CD4-positive, alpha-beta T cell treated with Interleukin-6 at 100 ng/mL for 8 hours (primary cell): ENCODE measurements at regions not wholly inside any gene's neighbourhood (a gene's known extent, or its start where the extent isn't known, plus 50 kb on each side); places are given as distances from the start of the nearest gene placed in this dataset.

ENCODE experiments used
- DNase-seq: peaks from one replicate; pipeline ENCODE4 v3.0.0-alpha.2; 2020; ENCODE audit warnings: mixed read lengths, low spot score

DNA sequence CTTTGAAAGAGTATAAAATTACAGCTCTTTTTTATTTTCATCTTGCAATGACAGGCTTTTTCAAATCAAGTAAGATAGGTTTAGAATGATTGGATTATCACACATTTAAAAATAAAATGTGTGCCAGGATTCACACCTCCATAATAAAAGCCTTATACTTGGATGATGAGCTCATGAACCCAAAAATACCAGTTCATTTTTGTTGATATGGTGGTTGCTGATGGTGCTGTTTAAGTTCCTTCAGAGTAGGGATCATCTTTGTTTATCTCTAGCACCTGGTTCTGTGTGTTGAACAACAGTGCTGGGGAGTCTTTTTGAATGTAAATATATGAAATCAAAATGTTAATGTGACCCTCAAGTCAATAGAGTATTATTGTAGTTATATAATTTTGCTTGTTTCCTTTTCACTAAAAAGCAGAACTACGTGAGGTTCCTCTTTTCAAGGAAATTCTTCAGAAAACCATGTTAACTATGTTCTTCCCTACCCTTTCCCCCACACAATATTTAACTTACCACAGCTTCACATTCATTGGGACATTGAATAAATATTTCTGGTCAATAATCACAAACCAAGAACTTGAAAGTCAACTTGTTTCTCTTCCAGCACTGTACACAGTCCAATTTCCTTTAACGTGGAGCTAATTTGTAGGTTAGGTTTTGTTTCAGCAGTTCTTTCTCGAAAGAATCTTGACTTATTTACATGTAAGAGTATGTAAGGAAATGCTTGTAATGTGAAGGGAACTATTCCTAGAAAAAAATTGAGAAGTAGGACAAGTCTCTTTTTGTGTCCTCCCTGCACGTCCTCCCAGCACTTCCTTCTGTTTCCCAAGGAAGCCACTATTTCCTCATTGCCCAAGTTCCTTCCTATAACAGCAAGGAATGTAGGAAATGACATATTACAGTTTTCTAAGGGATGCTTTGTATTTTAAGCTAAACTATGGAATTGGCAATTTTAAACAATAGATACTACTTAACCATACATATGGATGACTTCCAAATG, 945.9 kb upstream of the CITED2 start:
- DNase-seq, result no peak

- DNase-seq, result no peak
Measured at GRCh38 chr6:140319209-140319608, 944.8 kb upstream of the CITED2 start.

- DNase-seq, result no peak
Measured at GRCh38 chr6:140318408-140318807, 944.0 kb upstream of the CITED2 start.

- DNase-seq, result no peak
Measured at GRCh38 chr6:140317950-140318349, 943.5 kb upstream of the CITED2 start.

DNA sequence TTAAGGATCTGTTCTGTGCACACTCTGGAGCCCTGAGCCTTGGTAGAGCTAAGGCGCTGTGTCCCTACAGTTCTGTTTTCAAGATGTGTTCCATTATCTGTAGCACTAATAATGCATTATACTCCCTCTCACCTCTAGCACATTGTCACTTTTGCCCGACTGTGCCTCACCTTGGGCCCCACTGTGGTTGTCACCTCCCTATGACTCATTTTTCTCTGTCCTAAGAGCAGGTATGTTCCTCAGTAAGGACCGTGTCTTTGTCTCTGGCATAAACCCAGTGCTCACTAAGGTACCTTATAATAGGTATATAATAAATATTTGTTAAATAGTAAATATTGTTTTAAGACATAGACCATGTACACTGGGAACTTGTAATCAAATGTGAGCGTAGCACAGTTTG, 942.5 kb upstream of the CITED2 start:
- DNase-seq, result no peak

DNA sequence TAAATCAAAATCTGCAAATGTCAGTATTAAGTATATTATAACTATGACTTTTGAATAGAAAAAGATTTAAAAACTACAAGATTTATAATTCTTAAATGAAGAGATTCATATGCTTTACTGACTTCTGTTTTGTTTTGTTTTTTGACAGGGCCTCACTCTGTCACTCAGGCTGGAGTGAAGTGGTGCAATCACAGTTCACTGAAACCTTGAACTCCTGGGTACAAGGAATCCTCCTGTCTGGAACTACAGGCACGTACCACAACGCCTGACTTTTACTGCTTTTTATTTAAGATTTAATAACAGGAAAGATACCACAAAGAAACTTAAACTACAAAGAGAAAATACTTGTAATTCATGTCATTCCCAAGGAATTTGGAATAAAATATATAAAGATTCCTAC, 940.2 kb upstream of the CITED2 start:
- DNase-seq, result no peak

DNA sequence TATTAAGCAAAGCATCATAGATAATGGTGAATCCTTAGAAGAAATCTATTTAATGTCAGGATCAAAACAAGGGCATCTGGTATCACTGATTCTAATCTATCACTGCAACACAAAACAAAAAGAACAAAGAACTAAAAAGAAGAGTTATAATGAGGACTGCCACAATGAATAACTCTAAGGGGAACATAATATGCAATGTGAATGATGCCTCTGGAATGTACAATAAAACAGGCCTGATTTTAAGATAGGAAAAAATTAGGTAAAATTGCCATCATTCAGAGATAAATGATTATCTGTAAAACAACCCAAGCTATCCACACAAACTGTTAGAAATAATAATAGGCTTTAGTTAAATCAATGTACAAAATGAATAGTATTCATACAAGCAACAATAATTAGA, 936.7 kb upstream of the CITED2 start:
- DNase-seq, result no peak

DNA sequence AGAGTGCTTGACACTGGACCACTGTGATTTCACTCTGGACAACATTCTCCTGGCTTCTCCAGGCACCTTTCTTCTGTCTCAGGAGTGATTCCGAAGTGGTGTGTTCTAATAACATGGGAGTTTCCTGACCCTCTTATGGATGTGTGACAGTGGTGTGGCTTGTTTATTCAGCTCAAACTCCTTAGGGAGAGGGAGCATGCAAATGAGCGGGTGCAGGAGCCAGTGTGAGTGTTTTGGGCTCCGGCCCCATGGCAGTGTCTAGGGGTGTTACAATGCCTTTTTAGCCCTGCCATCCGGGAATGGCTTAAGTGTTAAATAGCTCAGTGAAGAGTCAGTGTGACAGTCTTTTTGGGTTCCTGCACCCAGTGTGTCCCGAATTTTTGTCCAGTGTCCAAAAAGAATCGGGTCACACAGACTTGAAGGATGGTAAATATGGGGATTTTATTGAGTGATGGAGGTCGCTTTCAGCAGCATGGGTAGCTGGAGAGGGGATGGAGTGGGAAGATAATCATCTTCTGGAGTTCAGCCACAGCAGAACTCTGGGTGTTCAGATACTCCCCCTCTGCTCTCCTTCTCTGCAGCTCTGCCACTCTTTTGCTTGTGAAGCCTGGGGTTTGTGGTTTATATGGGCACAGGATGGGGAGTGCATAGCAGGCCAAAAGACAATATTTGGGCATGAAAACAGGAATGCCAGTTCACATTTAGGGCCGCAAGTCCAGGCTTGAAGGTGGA, 928.9 kb upstream of the CITED2 start:
- no peak for DNase-seq

- DNase-seq, result no peak
Measured at GRCh38 chr6:140300331-140300730, 925.9 kb upstream of the CITED2 start.

GRCh38 chr6:140289186-140289585, 914.7 kb upstream of the CITED2 start:
- no peak for DNase-seq

DNA sequence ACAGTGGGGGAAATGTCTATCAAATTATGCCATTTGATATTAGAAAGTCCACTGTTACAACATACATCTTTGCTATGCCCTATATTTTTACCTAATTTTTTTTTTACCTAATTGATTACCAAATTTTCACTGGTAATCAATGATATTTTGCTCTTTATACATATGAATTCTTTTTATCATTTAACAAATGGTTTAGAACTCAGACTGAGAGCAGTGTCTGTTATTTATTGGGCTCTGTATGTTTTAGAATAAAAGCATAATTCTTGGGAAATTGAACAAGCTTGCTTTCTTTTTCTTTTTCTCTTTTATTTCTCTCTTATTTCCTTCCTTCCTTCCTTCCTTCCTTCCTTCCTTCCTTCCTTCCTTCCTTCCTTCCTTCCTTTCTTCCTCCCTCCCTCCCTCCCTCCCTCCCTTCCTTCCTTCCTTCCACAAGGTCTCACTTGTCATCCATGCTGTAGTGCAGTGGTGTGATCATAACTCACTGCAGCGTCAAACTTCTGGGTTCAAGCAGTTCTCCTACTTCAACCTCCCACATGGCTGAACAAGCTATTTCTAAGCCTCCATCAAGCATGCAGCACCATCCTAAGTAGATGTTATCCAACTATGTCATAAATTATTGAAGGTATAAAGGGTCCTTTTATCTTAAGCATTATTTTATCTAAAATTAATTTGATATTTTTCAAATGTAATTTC, 911.7 kb upstream of the CITED2 start:
- no peak for DNase-seq

DNA sequence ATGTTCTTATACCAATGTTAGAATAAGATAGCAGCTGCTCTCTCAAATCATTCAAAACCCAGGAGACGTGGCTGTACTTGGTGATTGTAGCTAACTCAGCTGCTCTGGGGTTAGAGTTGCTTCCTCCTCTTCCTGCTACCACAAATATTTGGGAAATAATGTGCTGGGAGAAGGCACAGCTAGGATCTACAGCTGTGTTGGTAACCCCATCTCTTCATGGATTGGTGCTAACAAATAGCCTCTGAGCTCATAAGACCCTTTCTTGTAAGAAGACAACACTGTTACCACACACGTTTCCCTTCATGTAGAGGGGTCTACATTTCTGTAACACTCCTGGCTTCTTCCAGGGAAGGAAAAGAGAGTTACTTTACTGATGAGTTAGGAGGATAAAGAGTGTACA, 911.0 kb upstream of the CITED2 start:
- DNase-seq, result no peak

- DNase-seq, result no peak
Measured at GRCh38 chr6:140284871-140285270, 910.4 kb upstream of the CITED2 start.

GRCh38 chr6:140283197-140283596, 908.7 kb upstream of the CITED2 start:
- DNase-seq, result no peak

DNA sequence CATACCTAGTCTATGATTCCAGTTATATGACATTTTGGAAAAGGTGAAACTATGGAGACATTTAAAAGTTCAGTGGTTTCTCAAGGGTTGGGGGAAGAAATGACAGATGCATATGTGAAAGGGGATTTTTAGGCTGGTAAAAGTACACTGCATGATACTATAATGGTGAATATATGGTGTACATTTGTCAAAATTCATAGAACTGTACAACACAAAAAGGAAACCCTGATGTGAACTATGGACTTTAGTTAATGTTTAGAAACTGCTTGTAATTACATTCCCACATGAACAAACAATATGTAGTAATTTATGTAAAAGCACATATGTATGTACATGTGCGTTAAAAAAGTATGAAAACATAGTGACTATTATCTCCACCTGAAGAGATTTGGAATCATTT, 907.3 kb upstream of the CITED2 start:
- no peak for DNase-seq

- DNase-seq, result no peak
Measured at GRCh38 chr6:140281236-140281635, 906.8 kb upstream of the CITED2 start.

DNA sequence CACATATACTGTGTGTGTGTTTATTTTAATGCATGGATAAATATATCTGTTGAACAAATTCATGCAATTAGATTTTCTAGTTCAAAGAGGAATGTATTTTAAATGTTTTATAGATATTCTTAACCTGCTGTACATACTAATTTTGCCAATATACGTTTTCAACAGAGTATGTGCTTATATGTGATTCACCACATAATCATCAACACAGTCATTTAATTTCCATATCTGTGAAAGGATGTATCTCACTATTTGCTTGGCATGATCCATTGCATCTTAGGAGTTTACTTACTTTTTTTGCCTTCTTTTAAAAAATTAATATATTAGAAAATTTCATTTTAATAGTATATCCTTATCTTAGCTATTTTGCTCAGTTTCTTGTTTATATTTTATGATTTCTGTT, 902.3 kb upstream of the CITED2 start:
- no peak for DNase-seq

DNA sequence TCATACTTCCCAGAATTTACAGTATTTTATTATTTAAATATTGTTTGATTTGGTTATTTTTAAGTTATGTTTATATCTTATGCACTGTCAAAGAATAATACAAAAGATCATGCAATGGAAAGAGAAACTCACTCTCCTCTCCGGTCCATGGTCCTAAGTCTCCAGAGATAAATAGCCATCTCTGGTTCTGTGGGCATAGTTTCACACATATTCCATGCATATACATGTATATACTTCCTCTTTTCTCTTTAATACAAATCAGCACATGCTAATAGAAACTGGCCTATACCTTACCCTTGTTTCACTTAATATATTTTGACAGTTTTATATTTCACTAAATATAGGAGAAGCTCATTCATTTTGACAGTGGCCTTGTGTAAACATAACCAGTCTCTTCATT, 901.7 kb upstream of the CITED2 start:
- DNase-seq, result no peak

DNA sequence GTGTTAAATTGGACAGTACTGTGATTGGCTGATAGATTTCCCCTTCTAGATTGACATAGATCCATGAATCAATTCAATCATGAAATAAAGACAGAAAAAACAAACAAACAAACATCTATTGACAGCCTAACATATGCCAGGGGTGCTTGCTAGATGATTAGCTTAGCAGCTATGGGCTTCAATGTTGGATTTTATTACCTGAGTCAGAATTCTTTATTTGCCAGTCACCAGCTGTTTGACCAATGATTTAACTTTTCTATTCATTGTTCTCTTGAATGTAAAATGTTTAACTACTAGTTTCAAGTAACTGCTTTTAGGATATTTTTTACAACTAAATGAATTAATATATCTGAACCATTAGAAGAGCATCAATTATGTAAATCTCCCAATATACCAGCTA, 901.3 kb upstream of the CITED2 start:
- no peak for DNase-seq

GRCh38 chr6:140274548-140274947, 900.1 kb upstream of the CITED2 start:
- DNase-seq, result no peak

DNA sequence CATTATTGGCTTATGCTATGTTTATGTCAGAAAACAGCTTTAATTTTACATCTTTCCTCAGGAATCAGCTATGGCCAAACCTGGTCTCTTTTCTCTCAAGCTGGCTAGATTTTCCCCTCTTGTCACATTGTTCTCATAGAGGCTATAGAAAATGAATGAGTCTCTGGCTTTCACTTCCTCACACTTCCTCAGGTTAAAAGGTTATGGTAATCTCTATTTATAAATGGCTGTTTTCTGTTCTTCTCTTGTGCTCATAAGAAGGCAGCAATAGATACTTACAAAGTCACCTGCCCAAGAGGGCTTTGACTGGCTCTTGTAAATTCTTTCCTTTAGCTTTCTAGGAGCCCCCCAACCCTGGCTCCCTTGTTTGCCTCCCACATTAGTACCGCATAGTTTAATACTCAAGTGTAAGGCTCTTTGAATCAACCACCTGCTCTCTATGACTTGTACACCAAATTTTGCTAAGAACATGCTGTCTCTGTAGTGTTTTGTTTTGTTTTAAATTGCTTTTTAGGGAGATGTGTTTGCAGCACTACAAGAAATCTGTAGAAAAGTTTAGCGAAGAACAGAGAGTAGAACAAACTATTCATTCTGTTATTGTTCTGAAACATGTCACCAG, 897.4 kb upstream of the CITED2 start:
- no peak for DNase-seq

GRCh38 chr6:140269591-140270165, 895.2 kb upstream of the CITED2 start:
- DNase-seq, result no peak
